GM23338 (cell line): ENCODE measurements at regions not wholly inside any gene's neighbourhood (a gene's known extent, or its start where the extent isn't known, plus 50 kb on each side); places are given as distances from the start of the nearest gene placed in this dataset.

Experiments used
- CTCF ChIP-seq, 2 experiments: fragments of 200-600 bp in 1 of 2; sonication (generic) in 1 of 2; conservative IDR thresholded peaks; 2 replicates each; pipeline versions ENCODE4 v1.5.1 to v1.6.1; 2016 to 2017; ENCODE audit warnings: antibody characterized with exemption in 2 of 2, low read depth in 2 of 2, mild to moderate bottlenecking in 2 of 2, moderate library complexity in 1 of 2
- EZH2 ChIP-seq: fragments of 200-600 bp; sonication (generic); IDR thresholded peaks from one replicate; pipeline ENCODE4 v1.8.0; 2017; ENCODE audit warnings: antibody characterized with exemption, mild to moderate bottlenecking, low read depth; ENCODE audit not compliant: unreplicated experiment
- EZH2phosphoT487 ChIP-seq: fragments of 200-600 bp; sonication (generic); IDR thresholded peaks from one replicate; pipeline ENCODE4 v1.8.1; 2018; ENCODE audit warnings: antibody characterized with exemption; ENCODE audit not compliant: unreplicated experiment
- REST ChIP-seq: IDR thresholded peaks from one replicate; pipeline ENCODE4 v1.6.1; 2018; ENCODE audit warnings: antibody characterized with exemption; ENCODE audit not compliant: unreplicated experiment

- TF ChIP-seq CTCF (conservative IDR thresholded peaks at IDR 0.05; ENCODE audit: low read depth in 2 of 2) (no peak), EZH2phosphoT487 (no peak), REST (no peak), EZH2 (no peak)
Observed at GRCh38 chr2:38433607-38433975, 56.5 kb upstream of the ATL2 start.
